Stomach (tissue), 8 donors: ENCODE measurements at regions not wholly inside any gene's neighbourhood (a gene's known extent, or its start where the extent isn't known, plus 50 kb on each side); places are given as distances from the start of the nearest gene placed in this dataset.

ENCODE experiments used
- DNase-seq, 2 donors: peaks; one replicate each; pipeline versions ENCODE4 v3.0.0 to v3.0.0-alpha.2; 2013 to 2019
- H3K27ac ChIP-seq, 5 donors: fragments of 200-600 bp in 4 of 5; sonication (generic) in 4 of 5; one replicate each; pipeline ENCODE4 v1.5.1; 2013 to 2019; ENCODE audit warnings: mild to moderate bottlenecking in 1 of 5, moderate library complexity in 1 of 5
- H3K27me3 ChIP-seq, 3 donors: fragments of 200-600 bp; sonication (generic); one replicate each; pipeline ENCODE4 v1.5.1; 2017 to 2019; ENCODE audit warnings: mixed run types in 1 of 3
- H3K36me3 ChIP-seq, 4 donors: fragments of 200-600 bp; sonication (generic); 1 replicate in 3 of 4; 2 replicates in 1 of 4; pipeline ENCODE4 v1.5.1; 2016 to 2019
- H3K4me1 ChIP-seq, 4 donors: fragments of 200-600 bp; sonication (generic); one replicate each; pipeline ENCODE4 v1.5.1; 2016 to 2019
- H3K4me3 ChIP-seq, 4 donors: fragments of 200-600 bp; sonication (generic) in 3 of 4; one replicate each; pipeline ENCODE4 v1.5.1; 2016 to 2019; ENCODE audit warnings: mild to moderate bottlenecking in 1 of 4
- H3K9me3 ChIP-seq, 4 donors: fragments of 200-600 bp; sonication (generic); one replicate each; pipeline ENCODE4 v1.5.1; 2016 to 2019
- CTCF ChIP-seq, 7 experiments: fragments of 450-650 bp in 4 of 7; fragments of 200-600 bp in 3 of 7; sonication (generic) in 3 of 7; IDR thresholded peaks; one replicate each; pipeline ENCODE4 v1.5.1; 2016 to 2019; ENCODE audit warnings: antibody characterized with exemption in 7 of 7, control low read depth in 2 of 7, mild to moderate bottlenecking in 1 of 7
- EP300 ChIP-seq: sonication (generic); formaldehyde crosslinking; IDR thresholded peaks from one replicate; pipeline ENCODE4 v1.6.1; 2017; ENCODE audit warnings: antibody characterized with exemption
- POLR2A ChIP-seq, 4 donors: fragments of 450-650 bp; IDR thresholded peaks; one replicate each; pipeline ENCODE4 v1.6.1; 2016; ENCODE audit warnings: antibody characterized with exemption in 4 of 4, control low read depth in 2 of 4, mild to moderate bottlenecking in 1 of 4, moderate library complexity in 1 of 4
- POLR2AphosphoS5 ChIP-seq, 3 donors: sonication (generic); formaldehyde crosslinking; IDR thresholded peaks; one replicate each; pipeline ENCODE4 v1.6.1; 2016; ENCODE audit warnings: antibody characterized with exemption in 3 of 3
- WGBS, 5 donors: extraction: QIAGEN DNeasy Blood & Tissue Kit in 3 of 5; methylation state at CpG; one replicate each; pipeline versions ENCODE4 v1.1.5 to v1.1.7; 2013 to 2018; 5-methylcytosine and 5-hydroxymethylcytosine counted together
- intact Hi-C: fragments of 100-400 bp; cut with DNase I; formaldehyde crosslinking; loops from one replicate; pipeline ENCODE4 v1.15.1; 2023; ENCODE audit warnings: low total_unique reads
- donor health status: healthy with polysubstance abuse.
- donor health status: Bipolar disorder and iron deficiency.
- donor health status: healthy.

- Histone ChIP-seq H3K9me3 (peaks cover 0 to 24% (median 4%) of the 10 kb centered on the region in 4 donors), H3K4me3 (no peak overlapping the region), H3K36me3 (no peaks in the 10 kb centered on the region), H3K27me3 (no peaks in the 10 kb centered on the region), H3K4me1 (no peaks in the 10 kb centered on the region), H3K27ac (no peak overlapping the region)
- TF ChIP-seq EP300: no peak
- no peak for TF ChIP-seq POLR2AphosphoS5 (IDR thresholded peaks at IDR 0.05)
- no peak for TF ChIP-seq POLR2A (IDR thresholded peaks at IDR 0.05)
- TF ChIP-seq CTCF (IDR thresholded peaks at IDR 0.05): no peak
- no peak for DNase-seq
- intact Hi-C loops: no loop called here
- 53 to 62% (median 60%) methylated on average over 6 of the region's 6 CpGs for WGBS, 5 donors
Observed at GRCh38 chr14:28012629-28013415, 753.8 kb upstream of the FOXG1 start.

- Histone ChIP-seq H3K36me3 (no peaks in the 10 kb centered on the region), H3K9me3 (peaks cover 0 to 9% (median 4%) of the 10 kb centered on the region in 4 donors), H3K27ac (no peak overlapping the region), H3K4me1 (no peaks in the 10 kb centered on the region), H3K27me3 (no peaks in the 10 kb centered on the region), H3K4me3 (no peak overlapping the region)
- TF ChIP-seq EP300 (no peak), POLR2AphosphoS5 (IDR thresholded peaks at IDR 0.05) (no peak), CTCF (IDR thresholded peaks at IDR 0.05) (no peak), POLR2A (IDR thresholded peaks at IDR 0.05) (no peak)
- DNase-seq: no peak
- intact Hi-C loops: no loop called here
- 71 to 78% (median 73%) methylated on average over 2 of the region's 2 CpGs for WGBS, 5 donors
Observed at GRCh38 chr14:28020112-28020511, 746.5 kb upstream of the FOXG1 start.

- intact Hi-C loops: no loop called here
- H3K27me3 ChIP-seq: no peaks in the 10 kb centered on the region
- no peak overlapping the region for H3K4me3 ChIP-seq
- 86 to 97% (median 90%) methylated on average over 1 of the region's 1 CpG for WGBS, 5 donors
- TF ChIP-seq CTCF (IDR thresholded peaks at IDR 0.05): no peak
- DNase-seq: no peak
- peaks cover 0 to 4% (median under 1%) of the 10 kb centered on the region in 4 donors for H3K9me3 ChIP-seq
- no peak overlapping the region for H3K27ac ChIP-seq
- H3K36me3 ChIP-seq: no peaks in the 10 kb centered on the region
- no peaks in the 10 kb centered on the region for H3K4me1 ChIP-seq
Observed at GRCh38 chr14:28023853-28024252, 742.7 kb upstream of the FOXG1 start.

GRCh38 chr14:28052251-28052650, 714.3 kb upstream of the FOXG1 start:
- H3K36me3 ChIP-seq: no peaks in the 10 kb centered on the region
- peaks cover 0 to 8% (median 0%) of the 10 kb centered on the region in 4 donors for H3K9me3 ChIP-seq
- WGBS, 5 donors: 70 to 81% (median 75%) methylated on average over 3 of the region's 3 CpGs
- H3K27ac ChIP-seq: no peak overlapping the region
- no peak for DNase-seq
- no peak overlapping the region for H3K4me3 ChIP-seq
- no peaks in the 10 kb centered on the region for H3K4me1 ChIP-seq
- no peak for TF ChIP-seq POLR2AphosphoS5 (IDR thresholded peaks at IDR 0.05)
- TF ChIP-seq EP300: no peak
- no peak for TF ChIP-seq POLR2A (IDR thresholded peaks at IDR 0.05)
- H3K27me3 ChIP-seq: no peaks in the 10 kb centered on the region
- intact Hi-C loops: no loop called here

GRCh38 chr14:28055008-28055407, 711.6 kb upstream of the FOXG1 start:
- H3K36me3 ChIP-seq: no peaks in the 10 kb centered on the region
- no peaks in the 10 kb centered on the region for H3K4me1 ChIP-seq
- intact Hi-C loops: no loop called here
- no peaks in the 10 kb centered on the region for H3K9me3 ChIP-seq
- H3K4me3 ChIP-seq: no peak overlapping the region
- WGBS, 5 donors: 79 to 86% (median 85%) methylated on average over 3 of the region's 3 CpGs
- no peak overlapping the region for H3K27ac ChIP-seq
- no peak for DNase-seq
- TF ChIP-seq EP300 (no peak), POLR2AphosphoS5 (IDR thresholded peaks at IDR 0.05) (no peak), CTCF (IDR thresholded peaks at IDR 0.05) (no peak), POLR2A (IDR thresholded peaks at IDR 0.05) (no peak)
- H3K27me3 ChIP-seq: no peaks in the 10 kb centered on the region
